B cell (primary cell): ENCODE measurements at regions not wholly inside any gene's neighbourhood (a gene's known extent, or its start where the extent isn't known, plus 50 kb on each side); places are given as distances from the start of the nearest gene placed in this dataset.

Experiments
- CTCF ChIP-seq: fragments of 200-600 bp; IDR thresholded peaks from one replicate; pipeline ENCODE4 v1.8.0; 2022; ENCODE audit warnings: antibody characterized with exemption, mild to moderate bottlenecking
- EZH2 ChIP-seq: IDR thresholded peaks from 2 replicates; pipeline ENCODE4 v1.6.1; 2012; ENCODE audit warnings: borderline replicate concordance, low read depth, mild to moderate bottlenecking, moderate library complexity, low read length; ENCODE audit not compliant: insufficient read depth, poor library complexity, severe bottlenecking

GRCh38 chr3:557972-558371 lies 361.4 kb downstream of the CHL1 start:
- no peak for TF ChIP-seq EZH2
- no peak for TF ChIP-seq CTCF
